OCI-M2 (cell line): ENCODE measurements at regions not wholly inside any gene's neighbourhood (a gene's known extent, or its start where the extent isn't known, plus 50 kb on each side); places are given as distances from the start of the nearest gene placed in this dataset.

ENCODE experiments used
- DNase-seq: peaks from one replicate; lab custom pipeline; 2025; ENCODE audit not compliant: unreplicated experiment; lab: John Stamatoyannopoulos, UW

- DNase-seq, result no peak
These were observed 655.8 kb downstream of the ZNF674 start for GRCh38 chrX:45889471-45889870.

- DNase-seq, result no peak
These were observed 656.7 kb downstream of the ZNF674 start for GRCh38 chrX:45888518-45888917.

DNA sequence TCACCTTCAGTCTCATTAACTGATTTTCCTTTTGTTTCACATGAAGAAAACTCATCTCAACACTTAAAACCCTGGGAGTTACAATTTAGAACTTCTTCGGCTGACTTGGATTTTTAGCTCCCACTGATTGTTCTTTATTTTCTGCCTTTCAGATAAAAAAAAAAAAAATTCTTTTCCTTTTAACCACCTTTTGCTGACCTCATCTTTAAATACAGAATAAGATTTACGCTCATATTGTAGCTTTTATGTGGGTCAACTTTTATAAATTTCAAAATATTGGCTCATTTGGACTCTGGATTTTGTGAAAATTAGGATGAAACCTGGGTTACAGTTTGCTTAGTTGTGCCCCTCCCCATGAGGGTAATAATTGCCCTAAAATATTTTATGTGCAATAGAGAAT is 659.3 kb downstream of the ZNF674 start:
- no peak for DNase-seq

GRCh38 chrX:45879512-45879911 is 665.7 kb downstream of the ZNF674 start:
- no peak for DNase-seq

- no peak for DNase-seq
These were observed 669.0 kb downstream of the ZNF674 start for GRCh38 chrX:45876206-45876605.

GRCh38 chrX:45873781-45874180 is 671.4 kb downstream of the ZNF674 start:
- no peak for DNase-seq

- DNase-seq, result no peak
These were observed 671.8 kb upstream of the DIPK2B start for GRCh38 chrX:45872480-45872879.

DNA sequence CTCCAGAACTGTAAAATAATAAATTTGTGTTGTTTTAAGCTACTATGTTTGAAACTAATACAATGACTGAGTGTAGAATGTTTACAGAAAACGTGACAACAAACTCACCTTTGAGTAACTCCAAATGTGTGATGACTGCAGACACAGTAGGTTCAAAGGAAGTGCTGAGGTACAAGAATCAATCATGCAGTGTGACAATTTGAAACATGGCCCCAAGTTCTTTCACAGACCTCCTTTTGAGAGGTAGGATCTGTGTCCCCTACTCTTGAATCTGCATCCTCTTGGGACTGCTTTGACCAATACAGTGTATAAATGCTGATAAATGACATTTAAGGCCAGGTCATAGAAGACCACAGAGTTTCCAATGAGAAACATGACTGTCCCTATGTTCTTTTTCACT is 667.7 kb upstream of the DIPK2B start:
- DNase-seq, result no peak

DNA sequence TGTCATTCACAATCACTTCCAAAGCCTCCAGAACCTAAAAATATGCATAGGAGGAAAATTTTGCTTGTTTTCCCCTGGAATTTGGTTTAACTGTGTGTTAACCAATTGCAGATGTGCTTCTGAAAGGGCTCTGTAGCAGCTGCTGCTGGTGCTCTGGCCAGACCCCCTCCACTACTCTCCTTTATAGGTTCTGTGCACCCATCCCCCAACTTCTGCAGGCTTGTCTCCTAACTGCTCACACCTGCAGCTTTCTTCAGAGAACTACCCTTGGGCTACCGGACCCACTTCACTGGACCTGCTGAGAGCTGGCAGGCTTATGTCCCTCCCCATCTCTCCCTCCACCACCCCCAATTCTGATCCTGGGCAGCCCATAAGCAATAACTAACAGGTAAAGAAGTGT is 662.1 kb upstream of the DIPK2B start:
- DNase-seq, result no peak

DNA sequence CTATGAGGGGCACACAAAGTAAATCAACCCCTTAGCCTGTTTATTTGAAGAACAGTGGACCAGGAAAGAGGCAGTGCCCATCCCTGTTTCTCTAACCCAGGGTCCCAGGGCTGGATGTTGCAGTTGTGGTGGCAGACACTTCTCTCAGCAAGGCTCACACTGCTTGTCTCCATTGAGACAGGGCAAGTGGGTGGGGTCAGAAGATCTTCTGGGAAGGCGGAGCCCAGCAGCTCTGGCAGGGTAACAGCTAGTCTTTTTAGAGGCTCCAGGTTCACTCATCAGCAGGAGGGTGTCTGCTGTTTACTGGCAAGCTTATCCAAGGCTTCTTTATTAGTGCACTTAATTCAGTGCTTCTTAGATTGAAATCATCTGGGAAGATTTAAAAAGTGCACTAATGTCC is 659.8 kb upstream of the DIPK2B start:
- DNase-seq, result no peak

- no peak for DNase-seq
These were observed 658.7 kb upstream of the DIPK2B start for GRCh38 chrX:45859407-45859806.

DNA sequence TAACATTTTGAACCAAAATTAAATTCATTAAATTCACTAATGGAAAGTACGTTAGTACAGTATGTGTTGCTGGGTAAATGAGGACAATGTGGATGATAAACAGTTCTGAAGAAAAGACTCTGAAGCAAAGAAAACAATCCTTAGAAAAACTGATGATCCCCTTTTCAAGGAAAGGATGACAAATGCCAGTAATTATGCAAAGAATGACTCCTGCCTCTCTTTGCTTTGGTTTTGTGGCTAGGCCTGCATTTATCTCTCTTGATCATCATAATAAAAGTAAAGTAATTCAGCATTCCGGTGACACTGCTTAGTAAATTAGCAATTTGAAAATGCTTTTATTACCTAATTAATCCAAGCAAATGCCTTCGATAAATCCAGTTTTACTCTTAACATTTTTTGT is 652.2 kb upstream of the DIPK2B start:
- no peak for DNase-seq

GRCh38 chrX:45851434-45851991 is 650.8 kb upstream of the DIPK2B start:
- no peak for DNase-seq

- DNase-seq, result no peak
These were observed 650.2 kb upstream of the DIPK2B start for GRCh38 chrX:45850775-45851433.

DNA sequence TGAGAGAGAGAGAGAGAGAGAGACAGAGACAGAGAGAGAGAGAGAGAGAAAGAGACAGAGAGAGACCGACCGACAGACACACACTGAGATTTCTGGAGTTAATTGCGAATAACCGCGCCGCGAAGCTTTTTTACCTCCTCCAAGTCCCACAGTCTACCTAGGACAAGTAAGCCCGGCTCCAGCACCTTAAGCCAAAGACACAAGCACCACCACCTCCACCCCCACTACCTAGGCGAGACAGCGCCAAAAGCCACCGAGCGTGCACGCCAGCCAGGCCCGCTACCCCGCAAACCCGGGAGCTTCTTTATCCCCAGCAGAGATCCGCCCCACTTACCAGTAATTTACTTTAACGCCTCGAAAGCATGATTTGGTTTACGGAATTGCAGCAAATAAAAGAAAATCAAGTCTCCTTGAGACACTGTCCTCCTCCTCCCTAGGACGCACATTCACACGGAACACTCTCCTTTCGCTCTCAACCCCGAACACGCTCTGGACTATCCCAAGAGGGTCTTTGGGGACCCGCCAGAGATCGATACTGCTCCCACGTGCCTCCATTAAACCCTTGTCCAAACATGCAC is 649.6 kb upstream of the DIPK2B start:
- no peak for DNase-seq

DNA sequence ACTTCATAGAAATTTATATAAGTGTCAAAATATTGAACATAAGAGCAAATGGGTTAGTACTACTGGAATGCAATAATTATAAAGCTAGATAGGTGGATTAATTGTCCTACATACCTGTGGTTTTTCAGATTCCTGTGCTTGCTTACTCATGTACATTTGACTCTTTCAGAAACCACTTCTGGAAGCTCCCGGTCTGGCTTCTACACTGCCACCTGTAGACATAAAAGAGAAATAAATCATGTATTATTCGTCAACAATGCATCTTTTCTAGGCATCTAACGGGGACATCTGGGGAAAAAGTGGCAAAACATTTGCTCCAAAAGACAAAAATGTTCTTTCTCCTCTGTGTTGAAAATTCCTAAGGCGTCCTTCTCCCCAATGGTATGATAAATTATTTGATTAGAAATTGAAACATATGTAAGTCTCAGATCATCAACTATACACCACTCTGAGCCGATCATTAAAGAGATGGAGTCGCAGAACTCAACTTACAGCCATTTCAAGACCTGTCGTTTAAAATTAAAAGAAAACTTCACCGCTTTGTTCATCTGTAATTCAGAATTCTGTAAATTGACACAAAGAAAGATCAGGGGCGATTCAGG is 648.7 kb upstream of the DIPK2B start:
- DNase-seq, result no peak

DNA sequence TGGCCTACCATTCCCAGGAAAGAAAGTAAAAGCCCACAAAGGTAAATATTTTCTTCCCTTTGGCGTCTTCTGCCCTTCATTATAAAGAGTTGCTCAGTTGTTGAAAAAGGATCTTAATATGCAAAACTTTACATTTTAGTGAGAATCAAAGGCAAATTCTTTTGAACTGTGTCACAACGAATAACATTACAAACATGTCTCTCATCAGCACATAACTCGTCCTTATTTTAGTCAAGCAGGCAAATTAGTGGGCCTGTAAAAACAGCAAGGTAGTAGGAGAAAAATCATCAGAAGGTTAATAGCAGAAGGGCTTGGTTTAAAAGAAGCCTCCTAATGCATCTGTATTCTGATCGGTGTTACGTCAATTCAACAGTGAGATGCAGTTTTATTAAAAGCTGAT is 647.3 kb upstream of the DIPK2B start:
- DNase-seq, result no peak

- no peak for DNase-seq
These were observed 645.7 kb upstream of the DIPK2B start for GRCh38 chrX:45846328-45846727.

DNA sequence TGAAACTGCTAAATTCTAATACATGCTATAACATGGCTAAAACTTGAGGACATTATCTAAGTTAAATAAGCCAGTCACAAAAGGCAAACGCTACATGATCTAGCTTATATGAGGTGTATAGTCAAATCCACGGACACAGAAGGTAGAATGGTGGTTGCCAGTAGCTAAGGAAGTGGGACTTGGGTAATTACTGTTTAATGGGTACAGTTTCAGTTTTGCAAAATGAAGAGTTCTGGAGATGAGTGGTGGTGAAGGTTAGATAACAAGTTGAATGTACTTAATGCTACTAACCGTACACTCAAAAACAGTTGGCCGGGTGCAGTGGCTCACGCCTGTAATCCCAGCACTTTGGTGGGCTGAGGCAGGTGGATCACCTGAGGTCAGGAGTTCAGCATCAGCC is 644.5 kb upstream of the DIPK2B start:
- DNase-seq, result no peak

GRCh38 chrX:45843518-45843917 is 642.8 kb upstream of the DIPK2B start:
- DNase-seq, result no peak

GRCh38 chrX:45842926-45843315 is 642.2 kb upstream of the DIPK2B start:
- DNase-seq, result no peak

DNA sequence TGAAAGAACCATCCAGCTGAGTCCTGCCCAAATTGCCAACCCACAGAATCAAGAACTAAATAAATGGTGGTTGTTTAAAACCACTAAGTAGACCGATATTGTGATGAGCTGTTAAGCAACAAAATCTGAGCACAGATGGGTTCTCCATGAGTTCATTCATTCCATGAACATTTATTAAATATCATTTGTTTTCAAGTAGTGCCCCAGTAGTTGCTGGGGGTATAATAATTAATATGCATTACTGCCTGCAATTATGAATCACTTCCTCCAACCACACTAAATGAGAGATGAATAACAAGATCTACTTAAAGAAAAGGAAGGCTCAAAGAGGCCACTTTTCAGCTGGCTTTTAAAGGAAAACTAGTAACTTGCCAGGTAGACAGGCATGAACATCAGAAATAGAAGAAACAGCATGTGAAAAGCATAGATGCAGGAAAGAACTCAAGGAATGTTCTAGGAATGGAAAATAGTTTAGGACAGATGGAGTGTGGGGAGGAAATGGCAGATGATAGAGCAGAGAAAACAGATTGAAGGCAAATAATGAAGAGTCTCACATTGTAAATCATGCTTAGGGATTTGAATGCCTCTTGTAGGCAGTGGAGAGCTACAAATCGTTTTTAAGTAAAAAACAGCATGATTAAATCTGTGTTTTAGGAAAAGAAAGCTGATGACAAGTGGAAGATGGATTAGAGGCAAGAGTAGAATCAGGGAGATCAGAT is 641.7 kb upstream of the DIPK2B start:
- no peak for DNase-seq
